ENCODE measurements at regions not wholly inside any gene's neighbourhood (a gene's known extent, or its start where the extent isn't known, plus 50 kb on each side); places are given as distances from the start of the nearest gene placed in this dataset.

- Histone ChIP-seq H3K27me3 (no peaks in the 10 kb centered on the region), H3K27ac (no peak overlapping the region), H3K9me3 (no peaks in the 10 kb centered on the region), H3K4me3 (no peak overlapping the region), H3K36me3 (no peaks in the 10 kb centered on the region), H3K4me1 (no peaks in the 10 kb centered on the region)
- no peak for DNase-seq
- in situ Hi-C loops (cut with MboI; ENCODE audit: low pct_ligation_motif_present in 1 of 4, low pct_unique_long_range_greater_than_20kb in 1 of 4, low sequenced_read_pairs in 3 of 4) (no loop called here), intact Hi-C loops (cut with DNase I; ENCODE audit: low total_unique reads) (no loop called here)
- TF ChIP-seq POLR2AphosphoS5 (IDR thresholded peaks at IDR 0.05) (no peak), POLR2A (IDR thresholded peaks at IDR 0.05) (no peak), CTCF (IDR thresholded peaks at IDR 0.05) (no peak), EP300 (IDR thresholded peaks at IDR 0.05; ENCODE audit: low read depth) (no peak)
- WGBS, 2 donors (ENCODE audit: low coverage in 1 of 2), result 64 to 78% methylated on average over 2 of the region's 2 CpGs
Measured at GRCh38 chr18:68179811-68180210, 535.1 kb downstream of the TMX3 start.

GRCh38 chr18:68178921-68179320 is 536.0 kb downstream of the TMX3 start:
- Histone ChIP-seq H3K9me3 (no peaks in the 10 kb centered on the region), H3K36me3 (no peaks in the 10 kb centered on the region), H3K27me3 (no peaks in the 10 kb centered on the region), H3K27ac (no peak overlapping the region), H3K4me3 (no peak overlapping the region), H3K4me1 (no peaks in the 10 kb centered on the region)
- TF ChIP-seq POLR2A (IDR thresholded peaks at IDR 0.05) (no peak), POLR2AphosphoS5 (IDR thresholded peaks at IDR 0.05) (no peak), EP300 (IDR thresholded peaks at IDR 0.05; ENCODE audit: low read depth) (no peak), CTCF (IDR thresholded peaks at IDR 0.05) (no peak)
- in situ Hi-C loops (cut with MboI; ENCODE audit: low pct_ligation_motif_present in 1 of 4, low pct_unique_long_range_greater_than_20kb in 1 of 4, low sequenced_read_pairs in 3 of 4), result no loop called here
- intact Hi-C loops (cut with DNase I; ENCODE audit: low total_unique reads), result no loop called here
- WGBS, 2 donors (ENCODE audit: low coverage in 1 of 2), result 43 to 52% methylated on average over 1 of the region's 1 CpG
- no peak for DNase-seq

GRCh38 chr18:68177807-68178702 is 536.9 kb downstream of the TMX3 start:
- intact Hi-C loops (cut with DNase I; ENCODE audit: low total_unique reads), result no loop called here
- Histone ChIP-seq H3K4me3 (no peak overlapping the region), H3K9me3 (no peaks in the 10 kb centered on the region), H3K36me3 (no peaks in the 10 kb centered on the region), H3K27me3 (no peaks in the 10 kb centered on the region), H3K4me1 (no peaks in the 10 kb centered on the region), H3K27ac (no peak overlapping the region)
- no peak for TF ChIP-seq POLR2AphosphoS5 (IDR thresholded peaks at IDR 0.05)
- in situ Hi-C loops (cut with MboI; ENCODE audit: low pct_ligation_motif_present in 1 of 4, low pct_unique_long_range_greater_than_20kb in 1 of 4, low sequenced_read_pairs in 3 of 4), result no loop called here
- no peak for DNase-seq
- 45 to 62% methylated on average over 5 to 6 of the region's 6 CpGs for WGBS, 2 donors (ENCODE audit: low coverage in 1 of 2)

GRCh38 chr18:68176901-68177300 is 538.0 kb downstream of the TMX3 start:
- TF ChIP-seq EP300 (IDR thresholded peaks at IDR 0.05; ENCODE audit: low read depth) (no peak), POLR2AphosphoS5 (IDR thresholded peaks at IDR 0.05) (no peak), POLR2A (IDR thresholded peaks at IDR 0.05) (no peak), CTCF (IDR thresholded peaks at IDR 0.05) (no peak)
- Histone ChIP-seq H3K4me3 (no peak overlapping the region), H3K9me3 (no peaks in the 10 kb centered on the region), H3K27ac (no peak overlapping the region), H3K27me3 (no peaks in the 10 kb centered on the region), H3K4me1 (no peaks in the 10 kb centered on the region), H3K36me3 (no peaks in the 10 kb centered on the region)
- no peak for DNase-seq
- in situ Hi-C loops (cut with MboI; ENCODE audit: low pct_ligation_motif_present in 1 of 4, low pct_unique_long_range_greater_than_20kb in 1 of 4, low sequenced_read_pairs in 3 of 4), result no loop called here
- intact Hi-C loops (cut with DNase I; ENCODE audit: low total_unique reads), result no loop called here
